Nephron progenitor cell (in vitro differentiated cells): ENCODE measurements at regions not wholly inside any gene's neighbourhood (a gene's known extent, or its start where the extent isn't known, plus 50 kb on each side); places are given as distances from the start of the nearest gene placed in this dataset.

Experiments used
- DNase-seq: peaks from one replicate; pipeline ENCODE4 v3.0.0; 2021
- H3K27ac Mint-ChIP-seq: 2 replicates; pipeline ENCODE4 v1.8.0; 2021; ENCODE audit warnings: mild to moderate bottlenecking, moderate library complexity, mixed read lengths
- H3K27me3 Mint-ChIP-seq: 2 replicates; pipeline ENCODE4 v1.8.0; 2021; ENCODE audit warnings: mild to moderate bottlenecking, low read depth, mixed read lengths; ENCODE audit not compliant: poor library complexity
- H3K36me3 Mint-ChIP-seq: 2 replicates; pipeline ENCODE4 v1.8.0; 2021; ENCODE audit warnings: low read depth, mixed read lengths
- H3K4me1 Mint-ChIP-seq: 2 replicates; pipeline ENCODE4 v1.8.0; 2021; ENCODE audit warnings: mixed read lengths
- H3K4me3 Mint-ChIP-seq: 2 replicates; pipeline ENCODE4 v1.8.0; 2021; ENCODE audit warnings: mild to moderate bottlenecking, moderate library complexity, mixed read lengths
- H3K9me3 Mint-ChIP-seq: 2 replicates; pipeline ENCODE4 v1.8.0; 2021; ENCODE audit warnings: mild to moderate bottlenecking, moderate library complexity, mixed read lengths
- TF ChIP-seq, protein P1 (sequence below): fragments of 200-600 bp; sonication (generic); IDR thresholded peaks from 2 replicates; pipeline ENCODE4 v1.5.0; 2021; ENCODE audit warnings: antibody characterized with exemption

DNA sequence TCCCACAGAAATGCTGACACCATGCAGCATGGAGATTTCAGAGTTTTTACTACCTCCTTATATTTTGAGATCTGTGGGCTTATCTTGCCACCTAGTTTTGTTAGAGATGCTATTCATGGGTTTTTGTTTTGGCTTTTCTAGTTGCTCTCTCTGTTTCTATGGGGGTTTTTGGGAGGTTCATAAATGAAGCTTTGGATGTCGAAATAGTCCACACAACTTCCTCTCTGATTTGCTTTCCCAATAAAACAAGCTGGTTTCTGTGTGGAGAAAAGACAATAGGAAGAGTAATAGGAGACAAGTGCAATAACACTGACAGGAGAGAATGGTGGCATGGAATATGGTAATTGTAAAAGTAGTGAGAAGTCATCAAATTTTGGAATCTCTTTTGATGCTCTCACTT lies 106.8 kb upstream of the GPR149 start:
- TF ChIP-seq, protein P1, sequence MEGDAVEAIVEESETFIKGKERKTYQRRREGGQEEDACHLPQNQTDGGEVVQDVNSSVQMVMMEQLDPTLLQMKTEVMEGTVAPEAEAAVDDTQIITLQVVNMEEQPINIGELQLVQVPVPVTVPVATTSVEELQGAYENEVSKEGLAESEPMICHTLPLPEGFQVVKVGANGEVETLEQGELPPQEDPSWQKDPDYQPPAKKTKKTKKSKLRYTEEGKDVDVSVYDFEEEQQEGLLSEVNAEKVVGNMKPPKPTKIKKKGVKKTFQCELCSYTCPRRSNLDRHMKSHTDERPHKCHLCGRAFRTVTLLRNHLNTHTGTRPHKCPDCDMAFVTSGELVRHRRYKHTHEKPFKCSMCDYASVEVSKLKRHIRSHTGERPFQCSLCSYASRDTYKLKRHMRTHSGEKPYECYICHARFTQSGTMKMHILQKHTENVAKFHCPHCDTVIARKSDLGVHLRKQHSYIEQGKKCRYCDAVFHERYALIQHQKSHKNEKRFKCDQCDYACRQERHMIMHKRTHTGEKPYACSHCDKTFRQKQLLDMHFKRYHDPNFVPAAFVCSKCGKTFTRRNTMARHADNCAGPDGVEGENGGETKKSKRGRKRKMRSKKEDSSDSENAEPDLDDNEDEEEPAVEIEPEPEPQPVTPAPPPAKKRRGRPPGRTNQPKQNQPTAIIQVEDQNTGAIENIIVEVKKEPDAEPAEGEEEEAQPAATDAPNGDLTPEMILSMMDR = no peak
- Mint-ChIP-seq H3K27me3 (peaks cover 2% of the 10 kb centered on the region), H3K9me3 (no peaks in the 10 kb centered on the region), H3K4me1 (peaks cover 17% of the 10 kb centered on the region), H3K4me3 (no peak overlapping the region), H3K27ac (peak overlapping the region; percentile 18), H3K36me3 (no peaks in the 10 kb centered on the region)
- DNase-seq = no peak

DNA sequence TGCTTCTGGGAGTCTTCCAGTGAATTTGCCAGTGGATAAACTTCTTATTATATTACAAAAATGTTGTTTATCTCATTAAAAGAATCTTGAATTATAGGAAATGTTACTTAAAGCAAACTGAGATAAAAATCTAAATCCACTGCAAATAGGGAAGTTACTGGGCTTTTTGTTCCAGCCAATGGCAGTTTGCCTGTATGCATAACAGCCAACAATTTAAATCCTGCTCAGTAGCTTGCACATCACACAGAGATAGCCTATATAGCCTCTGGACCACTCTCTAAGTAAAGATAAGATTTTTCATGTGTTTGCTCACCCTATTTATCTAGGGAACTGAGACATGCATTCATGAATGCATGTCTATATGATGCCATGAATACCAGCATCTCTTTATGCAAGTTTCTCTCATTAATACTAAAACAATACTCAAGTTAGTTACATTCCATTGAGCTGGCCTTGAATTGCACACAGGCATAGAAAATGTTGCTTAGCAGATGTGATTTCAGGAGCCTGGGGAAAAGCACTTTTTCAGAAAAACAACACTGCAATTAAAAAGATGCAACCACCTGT lies 92.1 kb upstream of the GPR149 start:
- Mint-ChIP-seq H3K4me1 (no peaks in the 10 kb centered on the region), H3K9me3 (peaks cover 11% of the 10 kb centered on the region), H3K4me3 (no peak overlapping the region), H3K27ac (no peak overlapping the region), H3K36me3 (no peaks in the 10 kb centered on the region), H3K27me3 (no peaks in the 10 kb centered on the region)
- TF ChIP-seq, protein P1 = no peak
- no peak for DNase-seq

DNA sequence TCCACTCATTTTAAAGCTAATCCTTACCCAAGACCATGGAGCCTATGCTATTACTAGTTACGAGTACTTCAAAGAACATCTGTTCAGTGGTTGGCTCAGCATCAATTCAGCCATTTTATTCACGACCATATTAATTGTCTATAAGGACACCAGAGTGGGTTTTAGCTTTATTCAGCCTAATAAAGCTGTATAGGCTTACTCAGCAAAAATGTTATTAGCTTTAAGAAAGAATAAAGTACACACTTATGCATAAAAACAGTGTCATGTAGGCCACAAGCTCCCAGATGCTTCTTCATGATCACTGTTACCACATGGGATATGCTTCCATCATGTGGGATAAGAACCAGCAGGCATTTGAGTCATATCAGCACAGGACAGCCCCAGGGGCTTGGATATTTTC lies 87.4 kb upstream of the GPR149 start:
- H3K4me3 Mint-ChIP-seq = no peak overlapping the region
- H3K36me3 Mint-ChIP-seq = no peaks in the 10 kb centered on the region
- H3K9me3 Mint-ChIP-seq = peaks cover 14% of the 10 kb centered on the region
- peaks cover 2% of the 10 kb centered on the region for H3K27me3 Mint-ChIP-seq
- no peaks in the 10 kb centered on the region for H3K4me1 Mint-ChIP-seq
- no peak overlapping the region for H3K27ac Mint-ChIP-seq
- TF ChIP-seq, protein P1 = no peak
- DNase-seq = no peak

DNA sequence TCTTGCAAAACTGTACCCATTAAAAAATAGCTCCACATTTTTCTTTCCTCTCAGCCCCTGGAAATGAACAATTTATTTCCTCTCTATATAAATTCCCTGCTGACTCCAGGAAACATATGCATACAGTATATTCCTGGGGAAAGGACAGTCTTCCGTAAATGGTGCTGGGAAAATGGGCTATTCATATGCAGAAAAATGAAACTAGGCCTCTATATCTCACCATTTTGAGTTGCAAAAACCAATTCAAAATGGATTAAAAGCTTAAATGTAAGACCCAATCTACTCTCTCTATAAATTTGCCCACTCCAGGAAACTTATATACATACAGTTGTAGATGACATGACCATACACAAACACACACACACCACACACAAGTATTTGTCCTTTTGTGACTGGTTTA lies 85.9 kb upstream of the GPR149 start:
- H3K4me3 Mint-ChIP-seq = no peak overlapping the region
- peaks cover 14% of the 10 kb centered on the region for H3K9me3 Mint-ChIP-seq
- TF ChIP-seq, protein P1 = no peak
- no peaks in the 10 kb centered on the region for H3K36me3 Mint-ChIP-seq
- peaks cover 2% of the 10 kb centered on the region for H3K27me3 Mint-ChIP-seq
- DNase-seq = no peak
- no peaks in the 10 kb centered on the region for H3K4me1 Mint-ChIP-seq
- no peak overlapping the region for H3K27ac Mint-ChIP-seq

DNA sequence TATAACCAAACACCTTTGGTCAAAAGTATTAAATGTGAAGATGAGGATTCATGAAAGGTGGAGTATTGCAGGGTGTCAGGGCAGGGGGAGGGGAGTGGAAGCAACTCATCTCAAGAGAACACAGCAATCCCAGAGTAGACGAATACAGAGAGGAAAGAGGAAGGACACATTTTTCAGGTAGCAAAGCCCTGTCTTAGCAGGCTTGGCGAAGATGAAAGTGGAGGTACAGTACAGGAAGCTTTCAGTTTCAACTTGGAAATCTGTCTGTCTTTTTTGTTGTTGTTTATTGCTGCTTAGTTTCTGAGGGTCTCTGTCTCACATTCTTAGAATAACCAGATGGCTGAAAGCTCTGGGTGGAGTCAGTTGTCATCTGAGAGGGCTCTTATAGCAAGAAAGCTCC lies 80.8 kb upstream of the GPR149 start:
- no peak for DNase-seq
- TF ChIP-seq, protein P1 = no peak
- Mint-ChIP-seq H3K9me3 (peaks cover 3% of the 10 kb centered on the region), H3K4me3 (no peak overlapping the region), H3K27ac (no peak overlapping the region), H3K36me3 (no peaks in the 10 kb centered on the region), H3K27me3 (peaks cover 2% of the 10 kb centered on the region), H3K4me1 (no peaks in the 10 kb centered on the region)

DNA sequence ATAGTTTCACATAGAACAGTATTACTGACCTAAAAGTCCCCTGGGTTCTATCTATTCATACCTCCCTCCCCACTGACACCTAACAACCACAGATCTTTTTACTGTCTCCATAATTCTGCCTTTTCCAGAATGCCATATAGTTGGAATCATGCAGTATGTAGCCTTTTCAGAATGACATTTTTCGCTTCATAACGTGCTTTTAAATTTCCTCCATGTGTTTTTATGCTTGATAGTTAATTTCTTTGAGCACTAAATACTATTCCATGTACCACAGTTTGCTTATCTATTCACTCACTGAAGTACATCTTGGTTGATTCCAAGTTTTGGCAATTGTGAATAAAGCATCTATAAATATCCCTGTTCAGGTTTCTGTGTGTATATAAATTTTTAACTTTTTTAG lies 77.7 kb upstream of the GPR149 start:
- Mint-ChIP-seq H3K9me3 (no peaks in the 10 kb centered on the region), H3K4me3 (no peak overlapping the region), H3K4me1 (no peaks in the 10 kb centered on the region), H3K27me3 (no peaks in the 10 kb centered on the region), H3K36me3 (no peaks in the 10 kb centered on the region), H3K27ac (no peak overlapping the region)
- TF ChIP-seq, protein P1 = no peak
- DNase-seq = no peak
